ENCODE measurements at regions not wholly inside any gene's neighbourhood (a gene's known extent, or its start where the extent isn't known, plus 50 kb on each side); places are given as distances from the start of the nearest gene placed in this dataset.

DNA sequence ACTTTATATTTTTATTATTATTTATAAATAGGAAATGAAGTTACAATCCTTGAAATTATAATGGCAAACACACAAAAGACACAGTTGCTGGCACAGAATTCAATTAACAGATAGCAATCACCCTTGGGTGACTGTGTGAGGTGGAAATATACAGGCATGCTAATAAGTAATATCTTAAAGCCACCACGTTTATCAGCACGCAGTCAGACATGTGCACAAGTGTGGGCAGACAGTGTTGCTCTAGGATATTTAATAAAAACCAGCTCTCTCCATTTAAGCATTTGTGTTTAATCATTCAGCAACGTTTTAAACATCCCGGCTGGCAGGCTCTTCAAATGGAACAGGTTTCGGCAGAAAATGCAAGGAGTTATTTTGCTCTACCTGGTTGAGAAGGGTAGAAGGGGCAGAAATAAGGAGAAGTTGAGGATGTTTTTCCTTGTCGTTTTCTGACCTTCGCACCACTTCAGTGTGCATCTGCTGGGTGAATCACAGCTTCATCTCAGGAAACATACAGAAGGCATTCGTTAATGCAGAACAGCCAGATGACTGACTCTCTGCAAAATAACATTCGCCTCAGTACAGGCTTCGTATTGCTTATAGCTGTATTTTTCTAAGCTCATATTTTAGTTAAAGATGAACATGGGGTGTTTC is 585.1 kb downstream of the QKI start:
- TF ChIP-seq, protein P1, sequence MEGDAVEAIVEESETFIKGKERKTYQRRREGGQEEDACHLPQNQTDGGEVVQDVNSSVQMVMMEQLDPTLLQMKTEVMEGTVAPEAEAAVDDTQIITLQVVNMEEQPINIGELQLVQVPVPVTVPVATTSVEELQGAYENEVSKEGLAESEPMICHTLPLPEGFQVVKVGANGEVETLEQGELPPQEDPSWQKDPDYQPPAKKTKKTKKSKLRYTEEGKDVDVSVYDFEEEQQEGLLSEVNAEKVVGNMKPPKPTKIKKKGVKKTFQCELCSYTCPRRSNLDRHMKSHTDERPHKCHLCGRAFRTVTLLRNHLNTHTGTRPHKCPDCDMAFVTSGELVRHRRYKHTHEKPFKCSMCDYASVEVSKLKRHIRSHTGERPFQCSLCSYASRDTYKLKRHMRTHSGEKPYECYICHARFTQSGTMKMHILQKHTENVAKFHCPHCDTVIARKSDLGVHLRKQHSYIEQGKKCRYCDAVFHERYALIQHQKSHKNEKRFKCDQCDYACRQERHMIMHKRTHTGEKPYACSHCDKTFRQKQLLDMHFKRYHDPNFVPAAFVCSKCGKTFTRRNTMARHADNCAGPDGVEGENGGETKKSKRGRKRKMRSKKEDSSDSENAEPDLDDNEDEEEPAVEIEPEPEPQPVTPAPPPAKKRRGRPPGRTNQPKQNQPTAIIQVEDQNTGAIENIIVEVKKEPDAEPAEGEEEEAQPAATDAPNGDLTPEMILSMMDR (IDR thresholded peaks at IDR 0.05; ENCODE audit: low read depth, low read length): no peak
- no peak for TF ChIP-seq EZH2phosphoT487 (IDR thresholded peaks at IDR 0.05; ENCODE audit: low read depth)
